ENCODE measurements at regions not wholly inside any gene's neighbourhood (a gene's known extent, or its start where the extent isn't known, plus 50 kb on each side); places are given as distances from the start of the nearest gene placed in this dataset.
"Not testable (repeated sequence)": the region's sequence is repeated elsewhere in the genome, so short reads cannot be mapped to it uniquely, and the experiment has no call there.

- not testable (repeated sequence) for DNase-seq; H3K4me3 ChIP-seq (ENCODE audit: low read depth, low read length); H3K27ac ChIP-seq; H3K27me3 ChIP-seq (ENCODE audit: insufficient read depth, low read depth, severe bottlenecking); H3K36me3 ChIP-seq; H3K9me3 ChIP-seq (ENCODE audit: severe bottlenecking)
These were observed 64.0 kb upstream of the PLEKHM1 start for GRCh38 chr17:45554479-45554878.

- H3K27ac ChIP-seq; H3K4me3 ChIP-seq (ENCODE audit: low read depth, low read length); H3K36me3 ChIP-seq; H3K9me3 ChIP-seq (ENCODE audit: severe bottlenecking); DNase-seq; H3K27me3 ChIP-seq (ENCODE audit: insufficient read depth, low read depth, severe bottlenecking): not testable (repeated sequence)
These were observed 68.3 kb upstream of the PLEKHM1 start for GRCh38 chr17:45558821-45559220.

- not testable (repeated sequence) for H3K27ac ChIP-seq; H3K27me3 ChIP-seq (ENCODE audit: insufficient read depth, low read depth, severe bottlenecking); DNase-seq; H3K4me3 ChIP-seq (ENCODE audit: low read depth, low read length); H3K36me3 ChIP-seq; H3K9me3 ChIP-seq (ENCODE audit: severe bottlenecking)
These were observed 72.3 kb upstream of the PLEKHM1 start for GRCh38 chr17:45562868-45563267.

GRCh38 chr17:45563283-45563682 lies 72.8 kb upstream of the PLEKHM1 start:
- not testable (repeated sequence) for H3K27me3 ChIP-seq (ENCODE audit: insufficient read depth, low read depth, severe bottlenecking); H3K4me3 ChIP-seq (ENCODE audit: low read depth, low read length); DNase-seq; H3K9me3 ChIP-seq (ENCODE audit: severe bottlenecking); H3K36me3 ChIP-seq; H3K27ac ChIP-seq

GRCh38 chr17:45568275-45568674 lies 77.8 kb upstream of the PLEKHM1 start:
- H3K27me3 ChIP-seq (ENCODE audit: insufficient read depth, low read depth, severe bottlenecking); DNase-seq; H3K4me3 ChIP-seq (ENCODE audit: low read depth, low read length); H3K36me3 ChIP-seq; H3K27ac ChIP-seq; H3K9me3 ChIP-seq (ENCODE audit: severe bottlenecking): not testable (repeated sequence)

- not testable (repeated sequence) for DNase-seq; H3K4me3 ChIP-seq (ENCODE audit: low read depth, low read length); H3K9me3 ChIP-seq (ENCODE audit: severe bottlenecking); H3K27ac ChIP-seq; H3K27me3 ChIP-seq (ENCODE audit: insufficient read depth, low read depth, severe bottlenecking)
- peaks cover 11% of the 10 kb centered on the region for H3K36me3 ChIP-seq
These were observed 82.8 kb upstream of the PLEKHM1 start for GRCh38 chr17:45573326-45573725.

- no peak overlapping the region for H3K4me3 ChIP-seq (ENCODE audit: low read depth, low read length)
- H3K27me3 ChIP-seq (ENCODE audit: insufficient read depth, low read depth, severe bottlenecking) = no peaks in the 10 kb centered on the region
- H3K36me3 ChIP-seq = peaks cover 11% of the 10 kb centered on the region
- H3K27ac ChIP-seq = no peak overlapping the region
- no peak for DNase-seq
- no peak for TF ChIP-seq CTCF (IDR thresholded peaks at IDR 0.05; ENCODE audit: low read depth, low read length)
- no peaks in the 10 kb centered on the region for H3K9me3 ChIP-seq (ENCODE audit: severe bottlenecking)
These were observed 83.6 kb upstream of the PLEKHM1 start for GRCh38 chr17:45573924-45574770.

- TF ChIP-seq CTCF (IDR thresholded peaks at IDR 0.05; ENCODE audit: low read depth, low read length) = no peak
- Histone ChIP-seq H3K4me3 (ENCODE audit: low read depth, low read length) (no peak overlapping the region), H3K36me3 (peaks cover 15% of the 10 kb centered on the region), H3K27ac (no peak overlapping the region), H3K27me3 (ENCODE audit: insufficient read depth, low read depth, severe bottlenecking) (no peaks in the 10 kb centered on the region), H3K9me3 (ENCODE audit: severe bottlenecking) (no peaks in the 10 kb centered on the region)
- no peak for DNase-seq
These were observed 84.8 kb upstream of the PLEKHM1 start for GRCh38 chr17:45575126-45575885.

- peaks cover 23% of the 10 kb centered on the region for H3K36me3 ChIP-seq
- H3K9me3 ChIP-seq (ENCODE audit: severe bottlenecking); DNase-seq; H3K27ac ChIP-seq; H3K4me3 ChIP-seq (ENCODE audit: low read depth, low read length); H3K27me3 ChIP-seq (ENCODE audit: insufficient read depth, low read depth, severe bottlenecking): not testable (repeated sequence)
These were observed 86.2 kb upstream of the PLEKHM1 start for GRCh38 chr17:45576527-45577307.

All from WERI-Rb-1 (cell line).